GM19438 (cell line): ENCODE measurements at regions not wholly inside any gene's neighbourhood (a gene's known extent, or its start where the extent isn't known, plus 50 kb on each side); places are given as distances from the start of the nearest gene placed in this dataset.
"Not testable (repeated sequence)": the region's sequence is repeated elsewhere in the genome, so short reads cannot be mapped to it uniquely, and the experiment has no call there.

Experiments used
- ATAC-seq: cut with Tn5 transposase; IDR thresholded peaks from one replicate; pipeline ENCODE4 v1.9.1; 2021; ENCODE audit warnings: low read depth; ENCODE audit not compliant: unreplicated experiment

DNA sequence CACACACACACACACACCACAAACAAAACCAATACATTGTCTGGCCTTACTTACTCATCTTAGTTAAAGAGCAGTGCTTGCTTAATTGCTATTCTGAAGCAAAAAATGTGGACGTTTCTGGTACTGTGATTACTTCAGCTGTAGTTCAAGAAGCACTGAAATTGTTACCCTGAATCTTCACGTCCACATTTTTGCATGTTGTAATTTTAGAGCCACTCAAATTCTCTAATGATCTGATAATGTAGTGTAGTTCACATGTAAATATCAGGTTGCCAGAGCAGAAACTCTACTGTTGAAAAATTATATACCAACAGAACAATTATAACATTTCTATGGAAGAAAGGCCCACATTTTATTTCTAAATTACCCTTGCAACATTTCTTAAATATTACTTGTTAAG is 1451.1 kb downstream of the GATA3 start:
- ATAC-seq = no peak

DNA sequence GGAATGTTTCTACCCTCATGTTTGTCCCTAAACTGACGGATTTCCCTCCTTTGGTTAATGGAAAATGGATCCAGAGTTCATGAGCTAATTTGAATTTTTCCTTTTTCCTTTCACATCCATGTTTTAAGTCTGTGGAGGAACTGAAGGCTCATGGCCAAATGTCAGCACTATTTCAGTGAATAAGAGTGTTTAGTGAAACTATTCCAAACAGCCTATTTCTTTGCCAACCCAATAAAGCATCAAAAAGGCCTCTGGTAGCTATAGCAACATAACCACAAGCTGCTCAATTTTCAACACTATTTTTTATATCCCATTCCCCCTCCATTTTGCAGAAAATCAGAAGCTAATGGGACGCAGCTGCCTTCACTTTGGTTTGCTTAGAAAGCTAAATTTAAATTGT is 1454.1 kb downstream of the GATA3 start:
- no peak for ATAC-seq

DNA sequence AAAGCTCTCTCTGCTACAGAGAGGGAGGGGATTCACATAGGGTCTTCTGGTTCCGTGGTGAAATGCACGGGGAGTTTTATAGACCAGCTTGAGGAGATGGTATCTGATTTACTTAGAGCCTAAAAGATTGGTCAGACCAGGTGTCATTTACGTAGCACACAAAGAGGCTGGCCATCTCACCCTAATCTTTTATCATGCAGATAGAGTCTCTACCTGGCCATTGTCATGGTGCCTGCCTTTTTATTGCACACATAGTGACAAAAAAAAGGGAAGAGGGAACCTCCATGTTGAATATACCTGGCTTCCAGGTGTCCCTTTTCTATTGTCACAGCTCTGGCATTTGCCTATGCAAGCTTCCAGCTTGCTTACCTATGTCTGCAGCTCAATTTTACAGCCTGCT is 1456.1 kb downstream of the GATA3 start:
- ATAC-seq = no peak

DNA sequence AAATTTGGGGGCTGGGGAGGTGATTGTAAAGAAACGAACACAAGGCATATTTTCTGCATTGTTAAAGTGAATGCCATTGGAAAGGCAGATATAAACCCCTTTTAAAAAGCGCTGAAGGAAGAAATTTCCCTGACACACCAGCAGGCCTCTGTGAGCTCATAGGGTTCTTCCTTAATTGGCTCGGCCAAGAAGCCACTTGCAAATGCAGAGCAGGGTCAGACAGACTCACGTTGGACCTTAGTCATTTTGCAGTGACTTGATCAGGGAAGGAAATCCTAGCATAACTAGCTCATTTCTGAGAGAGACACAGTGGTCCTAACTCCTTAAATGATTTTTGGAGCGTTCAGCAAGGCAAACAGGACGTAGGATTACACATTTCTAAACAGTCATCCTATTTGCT is 1461.4 kb downstream of the GATA3 start:
- no peak for ATAC-seq

DNA sequence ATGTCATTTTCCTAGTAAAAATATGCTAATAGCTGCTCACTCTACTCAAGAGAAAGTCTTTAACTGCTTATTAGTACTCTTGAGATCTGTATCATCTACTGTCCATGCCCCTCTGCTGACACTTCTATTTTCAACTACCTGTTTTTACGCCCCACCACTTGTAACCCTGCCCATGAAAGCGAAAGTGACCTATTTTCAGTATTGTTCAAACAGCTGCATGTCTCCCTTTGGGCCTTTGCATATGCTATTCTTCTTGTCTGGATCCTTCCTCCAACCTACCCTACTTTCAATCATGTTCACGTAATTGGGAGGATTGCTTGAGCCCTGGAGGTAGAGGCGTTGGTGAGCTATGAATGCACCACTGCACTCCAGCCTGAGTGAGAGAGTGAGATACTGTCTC is 1481.3 kb downstream of the GATA3 start:
- ATAC-seq = no peak

DNA sequence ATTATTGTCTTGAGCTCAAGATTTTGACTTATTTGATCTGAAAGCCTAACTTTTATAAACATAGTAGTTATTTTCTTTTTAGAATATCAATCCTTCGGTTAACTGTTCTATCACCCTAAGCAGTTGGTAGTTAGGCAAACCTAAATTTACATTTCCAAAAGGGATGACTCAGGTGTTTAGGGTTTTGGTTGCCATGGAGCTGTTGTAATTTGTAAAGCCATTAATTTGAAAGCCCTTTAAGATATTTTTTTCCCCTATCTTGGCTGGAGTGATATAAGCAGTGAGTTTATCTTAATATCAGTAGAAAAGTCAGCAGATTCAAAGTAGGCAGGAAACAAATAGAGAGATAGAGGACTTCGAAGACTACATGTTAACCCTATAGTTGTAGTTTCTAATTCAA is 1472.6 kb upstream of the CELF2 start:
- ATAC-seq = no peak

DNA sequence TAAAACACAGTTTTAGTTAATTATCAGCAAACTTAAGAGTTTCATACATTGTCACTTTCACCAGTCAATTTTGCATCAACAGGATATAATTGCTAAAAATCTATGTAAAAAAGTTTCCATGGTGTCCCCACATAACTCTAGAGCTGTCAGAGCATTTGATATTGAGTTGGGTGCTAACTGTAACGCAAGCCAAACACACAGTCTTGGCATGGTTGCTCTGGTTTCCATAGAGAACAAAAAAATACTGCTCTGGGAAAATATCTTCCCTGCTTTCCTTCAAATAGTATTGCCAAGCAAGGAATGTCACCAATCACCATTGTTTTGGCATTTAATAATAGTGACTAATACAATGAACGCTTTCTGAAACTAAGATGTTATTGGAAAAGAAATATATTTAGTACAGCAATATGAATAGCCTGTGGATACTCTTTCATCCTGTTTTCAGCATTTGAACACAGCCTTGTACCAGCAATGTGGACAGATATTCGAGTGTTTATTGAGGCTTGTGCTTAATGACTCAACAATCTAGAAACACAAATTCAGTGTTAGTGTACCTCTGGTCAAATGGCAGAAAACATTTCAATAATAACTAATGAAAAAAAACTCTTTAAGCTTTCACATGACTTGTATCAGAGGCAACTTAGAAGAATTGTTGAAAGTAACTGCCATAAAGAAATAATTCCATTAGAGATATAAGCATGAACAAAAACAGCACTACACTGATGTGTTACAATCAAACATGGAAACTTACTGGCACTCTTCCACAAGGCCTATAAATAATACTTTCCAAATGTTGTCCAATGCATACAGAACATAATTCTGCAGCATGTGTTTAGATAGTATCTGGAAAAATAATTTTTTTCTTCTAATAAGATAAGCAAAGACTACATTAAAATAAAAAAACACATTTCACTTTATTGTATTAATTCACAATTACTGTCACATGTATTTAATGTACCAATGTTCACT is 1469.5 kb upstream of the CELF2 start:
- no peak for ATAC-seq

DNA sequence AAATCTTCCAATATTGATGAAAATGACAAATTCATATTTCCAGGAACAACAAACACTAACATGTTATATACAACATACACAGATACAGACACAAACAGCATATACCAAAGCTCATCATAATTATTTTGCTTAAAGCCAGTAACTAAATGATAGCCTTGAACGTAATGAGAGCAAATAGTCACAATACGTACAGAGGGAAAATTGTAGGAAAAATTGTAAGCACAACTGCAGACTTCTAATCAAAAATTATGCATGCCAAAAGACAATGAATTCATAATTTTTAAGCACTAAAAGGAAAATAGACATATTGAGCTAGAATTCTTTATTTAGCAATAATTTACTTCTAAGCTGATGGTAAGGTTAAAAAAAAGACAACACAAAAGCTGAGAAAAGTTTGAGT is 1466.9 kb upstream of the CELF2 start:
- ATAC-seq = no peak

DNA sequence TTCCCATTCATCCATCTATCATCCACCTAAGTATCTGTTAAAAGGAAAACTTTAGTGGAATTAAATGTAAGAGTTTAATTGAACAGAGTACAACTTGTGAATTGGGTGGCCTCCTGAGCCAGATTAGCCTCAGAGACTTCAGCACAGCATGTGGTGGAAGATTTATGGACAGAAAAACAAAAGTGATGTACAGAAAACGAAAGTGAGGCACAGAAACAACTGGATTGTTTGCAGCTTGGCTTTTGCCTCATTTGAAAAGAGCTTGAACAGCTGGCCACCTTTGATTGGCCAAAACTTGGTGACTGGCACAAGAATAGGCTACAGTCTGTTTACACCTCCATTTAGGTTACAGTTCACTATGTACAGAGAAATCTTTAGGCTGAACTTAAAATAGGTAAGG is 1463.4 kb upstream of the CELF2 start:
- ATAC-seq = no peak

DNA sequence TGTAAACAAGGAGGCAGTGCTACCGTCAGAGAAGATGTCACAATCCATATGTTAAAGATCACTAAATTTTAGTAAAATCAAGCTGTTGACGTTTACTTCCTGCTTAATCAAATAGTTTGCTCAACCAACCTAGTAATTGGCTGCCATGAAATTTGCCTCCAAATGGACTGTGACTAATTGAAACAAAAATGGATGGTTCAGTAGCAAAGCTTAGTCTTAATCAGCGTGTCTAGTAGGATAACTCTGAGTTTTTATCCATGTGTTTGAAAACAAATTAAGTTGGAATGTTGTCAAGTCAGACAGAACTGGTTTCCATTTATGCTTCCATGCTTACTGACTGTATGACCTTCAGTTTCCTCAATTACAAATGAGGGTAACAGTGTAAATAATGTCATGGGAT is 1456.7 kb upstream of the CELF2 start:
- no peak for ATAC-seq

DNA sequence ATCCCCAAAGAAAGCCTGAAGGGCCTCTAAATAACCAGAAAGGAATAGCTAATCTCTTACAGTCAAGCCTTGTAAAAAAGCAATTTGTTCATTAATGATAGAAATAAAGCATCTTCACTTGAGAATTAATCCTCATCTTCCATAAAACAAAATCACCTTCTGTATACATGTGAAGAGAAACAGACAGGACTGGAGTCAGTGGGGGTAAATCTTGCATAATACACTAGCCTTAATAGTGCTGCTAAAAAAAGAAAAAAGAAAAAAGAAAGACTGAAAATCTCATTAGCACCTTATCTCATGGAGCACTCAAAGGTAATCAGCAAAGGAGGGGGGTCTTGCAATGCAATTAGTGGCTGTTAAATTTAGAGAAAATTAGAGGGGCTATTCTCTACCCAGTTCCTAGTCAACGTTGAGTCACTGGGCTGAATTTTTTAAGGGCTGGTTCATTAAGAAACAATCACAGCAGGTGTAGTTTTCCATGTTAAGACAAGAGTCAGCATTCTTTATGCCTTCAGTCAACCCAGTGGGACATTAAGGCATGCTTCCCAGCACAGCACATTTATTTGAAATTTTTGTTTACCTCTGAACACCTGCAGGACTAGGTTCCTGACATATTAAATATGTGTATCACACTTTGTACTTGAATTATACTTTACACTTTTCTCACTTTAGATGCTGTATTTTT is 1455.7 kb upstream of the CELF2 start:
- no peak for ATAC-seq

DNA sequence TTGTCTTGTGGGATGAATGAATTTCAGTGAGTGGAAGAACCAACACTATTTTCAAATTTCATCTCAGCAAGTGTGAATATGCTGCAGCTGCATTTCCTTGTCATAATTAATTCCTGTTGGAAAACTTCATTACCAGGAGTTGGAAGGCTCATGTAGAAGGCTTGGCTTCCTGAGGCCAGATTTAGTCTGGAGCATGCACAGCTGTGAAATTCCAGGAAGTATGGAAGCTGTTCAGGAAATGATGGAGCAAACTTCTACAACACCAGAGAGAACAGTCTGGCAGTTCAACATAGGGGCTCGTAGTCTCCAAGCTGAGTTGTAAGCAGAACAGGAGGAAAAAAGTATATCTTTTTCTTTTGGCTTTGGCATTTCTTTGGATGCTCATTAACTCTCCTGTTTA is 1439.9 kb upstream of the CELF2 start:
- no peak for ATAC-seq

DNA sequence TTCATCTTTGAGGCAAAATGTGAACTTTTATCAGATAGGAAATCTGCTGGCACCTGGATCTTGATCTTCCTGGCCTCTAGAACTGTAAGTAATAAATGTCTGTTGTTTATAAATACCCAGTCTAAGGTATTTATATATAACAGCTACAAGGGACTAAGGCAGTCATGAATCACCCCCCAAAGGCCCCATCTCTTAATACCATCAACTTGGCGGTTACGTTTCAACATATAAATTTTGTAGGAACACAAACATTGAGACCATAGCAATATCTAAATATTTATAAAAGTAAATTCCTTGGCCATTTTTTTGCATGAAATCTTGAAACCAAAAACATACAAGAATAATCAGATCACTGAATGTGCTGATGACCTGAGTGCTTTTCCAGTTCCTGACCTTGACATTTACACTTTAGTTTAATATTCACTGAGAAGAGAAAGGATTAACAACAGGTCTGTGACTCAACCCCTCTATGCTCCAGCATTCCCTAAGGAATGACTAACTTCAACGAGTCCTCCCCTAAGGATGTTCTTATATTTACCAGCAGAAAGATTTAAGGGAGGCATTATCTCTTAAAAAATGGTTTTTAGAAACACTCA is 1438.5 kb upstream of the CELF2 start:
- ATAC-seq = no peak

DNA sequence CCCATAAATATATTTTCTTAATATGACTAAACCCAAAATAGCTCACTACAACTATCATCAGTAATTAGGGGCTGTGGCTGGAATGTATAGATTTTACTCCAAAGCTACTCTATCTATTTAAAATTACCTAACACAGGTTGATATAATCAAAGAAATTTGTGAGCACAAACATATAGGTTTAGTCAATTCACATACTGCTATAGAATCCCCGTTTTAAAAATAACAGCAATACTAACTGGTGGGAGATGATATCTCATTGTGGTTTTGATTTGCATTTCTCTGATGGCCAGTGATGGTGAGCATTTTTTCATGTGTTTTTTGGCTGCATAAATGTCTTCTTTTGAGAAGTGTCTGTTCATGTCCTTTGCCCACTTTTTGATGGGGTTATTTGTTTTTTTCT is 1434.9 kb upstream of the CELF2 start:
- ATAC-seq = not testable (repeated sequence)

DNA sequence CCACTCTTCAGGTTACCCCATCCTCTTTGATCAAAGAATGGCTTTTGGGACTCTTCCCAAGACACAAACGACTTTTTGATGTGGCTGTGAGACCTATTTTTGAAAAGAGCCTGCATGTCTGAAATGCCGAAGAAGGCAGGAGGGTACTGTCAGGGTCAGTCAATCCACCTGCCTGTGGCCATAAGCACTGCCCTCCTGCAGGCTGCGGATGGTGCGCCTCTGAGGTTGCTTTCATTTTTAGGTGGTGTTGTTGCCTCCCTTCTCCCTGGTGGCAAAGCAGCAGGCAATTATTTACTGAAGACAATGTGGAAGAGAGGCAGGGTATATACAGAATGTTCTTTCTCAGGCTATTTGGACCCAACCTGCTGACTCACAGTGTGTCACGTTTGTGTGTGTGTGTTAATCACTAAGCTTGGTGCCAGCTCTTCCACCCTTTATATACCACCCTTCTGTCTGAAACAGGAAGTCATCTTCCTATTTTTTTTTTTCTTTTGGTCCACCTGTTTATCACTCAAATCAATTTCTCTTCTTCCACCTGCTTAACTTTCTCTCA is 1421.2 kb upstream of the CELF2 start:
- ATAC-seq = no peak

DNA sequence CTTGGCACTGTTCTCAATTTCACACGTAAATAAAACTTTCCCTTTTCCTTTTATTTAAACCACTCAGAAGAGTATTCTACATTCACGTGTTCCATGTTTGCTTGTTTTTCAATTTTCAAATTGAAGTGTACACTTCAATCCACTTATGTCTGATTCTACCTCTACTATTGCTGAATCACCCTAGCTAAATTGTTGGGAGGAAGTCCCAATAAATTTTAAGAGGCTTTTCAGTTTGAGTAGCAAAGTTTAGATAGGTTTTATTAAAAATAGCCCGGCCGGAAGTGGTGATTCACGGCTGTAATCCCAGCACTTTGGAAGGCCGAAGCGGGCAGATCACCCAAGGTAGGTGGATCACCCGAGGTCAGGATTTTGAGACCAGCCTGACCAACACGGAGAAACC is 1414.7 kb upstream of the CELF2 start:
- ATAC-seq = no peak

DNA sequence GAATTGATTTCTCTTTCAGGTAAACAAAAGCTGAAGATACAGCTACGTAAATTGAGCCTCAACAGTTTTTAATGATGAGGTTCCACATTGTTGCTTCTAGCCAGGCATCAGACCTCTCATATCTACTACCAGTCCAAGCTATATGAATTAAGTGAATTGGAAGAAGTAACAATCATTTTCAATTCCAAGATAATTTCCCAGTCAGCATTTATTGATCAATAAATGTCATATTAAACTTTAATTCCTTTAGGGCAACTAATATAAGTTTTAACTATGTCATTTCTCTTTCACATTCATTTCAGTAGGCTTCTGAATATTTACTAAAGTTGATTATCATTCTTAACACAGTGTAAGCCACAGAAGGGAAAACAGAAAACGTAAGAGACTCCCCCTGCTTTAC is 1413.7 kb upstream of the CELF2 start:
- no peak for ATAC-seq

DNA sequence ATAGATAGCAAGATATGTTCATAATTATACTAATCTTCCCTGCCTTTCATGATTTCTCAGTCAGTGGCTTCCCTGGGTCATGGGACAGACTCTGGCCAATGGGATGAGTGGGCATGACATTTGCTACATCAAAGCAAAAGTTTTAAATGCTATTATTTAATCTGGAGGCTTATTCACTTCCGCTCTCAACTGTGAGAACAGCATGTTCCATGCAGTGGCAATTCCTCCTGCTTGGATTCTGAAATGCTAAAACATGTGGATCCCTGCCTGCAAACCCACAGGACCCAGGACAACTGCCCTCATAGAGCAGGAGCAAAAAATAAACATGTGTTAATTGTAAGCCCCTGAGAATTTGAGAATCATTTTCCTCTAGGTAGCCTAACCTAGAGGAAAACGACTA is 1412.4 kb upstream of the CELF2 start:
- no peak for ATAC-seq

DNA sequence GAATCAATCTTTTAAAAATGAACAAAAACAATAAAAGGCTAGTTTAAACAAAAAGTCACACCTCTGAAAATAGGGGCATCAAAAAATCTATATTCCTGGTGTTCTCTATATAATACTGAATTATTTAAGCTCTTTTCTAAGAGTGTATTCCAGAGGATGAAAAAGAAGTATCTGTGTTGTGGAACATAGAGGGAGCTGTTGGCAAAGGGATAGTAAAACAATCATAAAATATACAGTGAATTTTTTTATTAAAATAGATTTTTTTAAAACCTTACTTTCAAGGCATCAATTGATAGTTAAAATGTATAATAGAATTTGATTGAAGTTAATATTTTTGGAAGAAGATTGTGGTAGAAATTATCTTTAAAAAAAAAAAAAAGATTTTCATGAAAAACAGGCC is 1409.1 kb upstream of the CELF2 start:
- ATAC-seq = no peak

DNA sequence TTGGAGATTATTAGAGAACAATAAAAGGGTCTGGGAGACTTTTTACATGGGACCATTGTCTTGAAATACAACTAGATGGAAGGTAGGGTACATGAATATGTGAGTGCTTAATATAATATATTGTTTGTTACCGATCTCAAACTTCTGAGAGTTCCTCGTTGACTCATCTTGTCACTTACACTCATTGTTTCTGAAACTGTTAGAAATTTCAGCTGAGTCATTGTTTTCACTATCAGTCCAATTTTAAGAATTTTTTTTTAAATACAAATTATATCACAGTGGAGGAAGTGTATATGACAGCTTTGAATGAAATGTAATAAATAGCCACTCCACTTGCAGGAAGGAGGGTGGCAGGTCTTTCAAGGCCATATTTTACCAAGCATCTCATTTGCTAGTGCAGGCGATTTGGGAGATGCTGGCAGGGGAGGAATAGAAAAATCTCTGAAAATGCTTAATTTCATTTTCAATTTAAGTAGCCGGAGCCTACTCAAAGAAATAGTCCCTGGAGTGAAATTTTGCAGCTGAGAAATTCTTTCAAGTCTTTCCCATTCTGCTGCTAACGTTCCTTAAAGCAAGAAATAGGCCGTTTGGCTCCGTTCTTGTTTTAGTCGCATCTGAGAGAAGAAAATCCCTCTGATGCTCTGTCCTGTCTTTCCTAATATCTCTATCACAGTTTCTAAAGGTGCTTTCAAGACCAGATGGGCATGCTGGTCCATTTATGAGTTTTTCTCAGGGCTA is 1404.2 kb upstream of the CELF2 start:
- ATAC-seq = no peak

DNA sequence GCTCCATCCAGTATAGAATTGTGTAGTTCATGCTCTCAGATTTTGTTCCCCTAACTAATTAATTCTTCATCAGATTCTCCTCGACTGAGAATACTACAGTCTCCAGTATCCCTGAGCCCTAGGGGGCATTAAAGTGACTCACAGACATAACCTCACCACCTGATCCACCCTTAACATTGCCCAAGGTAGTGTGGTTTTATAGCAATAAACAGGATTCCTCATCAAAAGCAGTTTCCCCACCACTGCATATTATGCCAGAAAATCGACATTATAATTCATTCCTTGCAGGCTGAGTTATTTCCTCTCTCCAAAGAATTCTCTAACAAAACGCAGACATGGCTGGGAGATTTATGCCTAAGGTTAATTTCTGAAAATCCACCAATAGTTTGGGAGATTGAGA is 1402.5 kb upstream of the CELF2 start:
- no peak for ATAC-seq
